H9 (cell line): ENCODE measurements at regions not wholly inside any gene's neighbourhood (a gene's known extent, or its start where the extent isn't known, plus 50 kb on each side); places are given as distances from the start of the nearest gene placed in this dataset.

ENCODE experiments used
- DNase-seq: peaks from one replicate; pipeline ENCODE4 v3.0.0-alpha.2; 2017
- H2AFZ ChIP-seq: one replicate; pipeline ENCODE4 v1.6.1; 2013; ENCODE audit warnings: mild to moderate bottlenecking, low read length, control low read depth, moderate library complexity
- H2AK5ac ChIP-seq: 2 replicates; pipeline ENCODE4 v1.6.1; 2013; ENCODE audit warnings: low read length, control low read depth, mixed read lengths; ENCODE audit not compliant: insufficient read length
- H2BK120ac ChIP-seq: one replicate; pipeline ENCODE4 v1.6.1; 2013; ENCODE audit warnings: low read depth, mild to moderate bottlenecking, low read length, control low read depth, inconsistent platforms; ENCODE audit not compliant: poor library complexity, severe bottlenecking
- H2BK12ac ChIP-seq: 2 replicates; pipeline ENCODE4 v1.6.1; 2013; ENCODE audit warnings: low read length, control low read depth, mixed read lengths, low read depth; ENCODE audit not compliant: insufficient read length
- H2BK15ac ChIP-seq: 2 replicates; pipeline ENCODE4 v1.6.1; 2013; ENCODE audit warnings: low read depth, low read length, control low read depth
- H2BK20ac ChIP-seq: one replicate; pipeline ENCODE4 v1.6.1; 2013; ENCODE audit warnings: low read depth, mild to moderate bottlenecking, low read length, control low read depth, inconsistent platforms; ENCODE audit not compliant: poor library complexity, severe bottlenecking
- H2BK5ac ChIP-seq: 2 replicates; pipeline ENCODE4 v1.6.1; 2013; ENCODE audit warnings: low read length, control low read depth, mixed read lengths; ENCODE audit not compliant: insufficient read length
- H3K14ac ChIP-seq: 2 replicates; pipeline ENCODE4 v1.6.1; 2013; ENCODE audit warnings: low read length, control low read depth; ENCODE audit not compliant: insufficient read depth
- H3K18ac ChIP-seq: 2 replicates; pipeline ENCODE4 v1.6.1; 2013; ENCODE audit warnings: low read depth, mild to moderate bottlenecking, mixed read lengths, low read length, control low read depth; ENCODE audit not compliant: insufficient read length
- H3K23ac ChIP-seq: 2 replicates; pipeline ENCODE4 v1.6.1; 2013; ENCODE audit warnings: low read length, control low read depth, mixed read lengths, low read depth; ENCODE audit not compliant: insufficient read length
- H3K23me2 ChIP-seq: 2 replicates; pipeline ENCODE4 v1.6.1; 2013; ENCODE audit warnings: low read depth, mild to moderate bottlenecking, mixed read lengths, low read length, control low read depth; ENCODE audit not compliant: insufficient read length, poor library complexity, severe bottlenecking
- H3K27ac ChIP-seq: 2 replicates; pipeline ENCODE4 v1.5.1; 2013; ENCODE audit warnings: low read length, control low read depth, mixed read lengths, low read depth; ENCODE audit not compliant: insufficient read length
- H3K27me3 ChIP-seq: 2 replicates; pipeline ENCODE4 v1.6.1; 2013; ENCODE audit warnings: low read length, control low read depth, inconsistent platforms; ENCODE audit not compliant: insufficient read depth
- H3K4ac ChIP-seq: 2 replicates; pipeline ENCODE4 v1.6.1; 2013; ENCODE audit warnings: low read depth, mild to moderate bottlenecking, control low read depth, inconsistent platforms, low read length, moderate library complexity
- H3K4me1 ChIP-seq: 2 replicates; pipeline ENCODE4 v1.6.1; 2013; ENCODE audit warnings: low read length, control low read depth, inconsistent platforms; ENCODE audit not compliant: insufficient read depth
- H3K4me2 ChIP-seq: 2 replicates; pipeline ENCODE4 v1.6.1; 2013; ENCODE audit warnings: low read length, control low read depth, mixed read lengths; ENCODE audit not compliant: insufficient read length, insufficient read depth
- H3K56ac ChIP-seq: 2 replicates; pipeline ENCODE4 v1.6.1; 2013; ENCODE audit warnings: low read depth, mild to moderate bottlenecking, mixed read lengths, low read length, control low read depth; ENCODE audit not compliant: insufficient read length
- H3K79me1 ChIP-seq: 2 replicates; pipeline ENCODE4 v1.6.1; 2013; ENCODE audit warnings: low read depth, mild to moderate bottlenecking, moderate library complexity, low read length, control low read depth, inconsistent platforms; ENCODE audit not compliant: insufficient read depth, poor library complexity, severe bottlenecking
- H3K79me2 ChIP-seq: 2 replicates; pipeline ENCODE4 v1.6.1; 2013; ENCODE audit warnings: low read length, control low read depth, inconsistent platforms; ENCODE audit not compliant: insufficient read depth
- H3K9ac ChIP-seq: 2 replicates; pipeline ENCODE4 v1.6.1; 2013; ENCODE audit warnings: low read length, control low read depth, mixed read lengths; ENCODE audit not compliant: insufficient read length; ENCODE audit errors: extremely low read depth
- H3K9me3 ChIP-seq: one replicate; pipeline ENCODE4 v1.6.1; 2013; ENCODE audit warnings: low read depth, low read length, inconsistent platforms; ENCODE audit not compliant: control insufficient read depth
- H3T11ph ChIP-seq: one replicate; pipeline ENCODE4 v1.6.1; 2013; ENCODE audit warnings: mild to moderate bottlenecking, low read length, control low read depth, inconsistent platforms
- H4K20me1 ChIP-seq: one replicate; pipeline ENCODE4 v1.6.1; 2013; ENCODE audit not compliant: control insufficient read depth, insufficient read length, insufficient read depth
- H4K5ac ChIP-seq: 2 replicates; pipeline ENCODE4 v1.6.1; 2013; ENCODE audit warnings: low read depth, mild to moderate bottlenecking, mixed read lengths, low read length, control low read depth; ENCODE audit not compliant: insufficient read length
- H4K8ac ChIP-seq: replicated peaks from 2 replicates; pipeline ENCODE4 v1.6.1; 2013; ENCODE audit warnings: low read length, control low read depth, mixed read lengths, low read depth; ENCODE audit not compliant: insufficient read length
- H4K91ac ChIP-seq: 2 replicates; pipeline ENCODE4 v1.6.1; 2013; ENCODE audit warnings: low read depth, mild to moderate bottlenecking, moderate library complexity, mixed read lengths, low read length, control low read depth; ENCODE audit not compliant: insufficient read length
- H3K27ac Mint-ChIP-seq, 3 experiments: 2 replicates in 2 of 3; 3 replicates in 1 of 3; pipeline ENCODE4 v1.8.0; 2020 to 2021; ENCODE audit warnings: mixed read lengths in 3 of 3, mild to moderate bottlenecking in 1 of 3, moderate library complexity in 1 of 3
- H3K27me3 Mint-ChIP-seq: 2 replicates; pipeline ENCODE4 v1.8.0; 2021; ENCODE audit warnings: low read depth, mild to moderate bottlenecking, moderate library complexity, mixed read lengths
- H3K36me3 Mint-ChIP-seq, 3 experiments: 2 replicates in 2 of 3; 3 replicates in 1 of 3; pipeline ENCODE4 v1.8.0; 2020 to 2021; ENCODE audit warnings: low read depth in 3 of 3, mixed read lengths in 3 of 3; ENCODE audit not compliant: insufficient read depth in 1 of 3
- H3K4me1 Mint-ChIP-seq, 2 experiments: 2 replicates each; pipeline ENCODE4 v1.8.0; 2020; ENCODE audit warnings: mixed read lengths in 2 of 2
- H3K4me3 Mint-ChIP-seq, 2 experiments: 2 replicates in 1 of 2; 3 replicates in 1 of 2; pipeline ENCODE4 v1.8.0; 2020 to 2021; ENCODE audit warnings: mild to moderate bottlenecking in 2 of 2, mixed read lengths in 2 of 2, moderate library complexity in 1 of 2
- H3K9me3 Mint-ChIP-seq, 2 experiments: 2 replicates in 1 of 2; 3 replicates in 1 of 2; pipeline ENCODE4 v1.8.0; 2020; ENCODE audit warnings: mild to moderate bottlenecking in 2 of 2, mixed read lengths in 2 of 2, moderate library complexity in 1 of 2
- CTCF ChIP-seq: fragments of 200-600 bp; sonication (generic); conservative IDR thresholded peaks from 3 replicates; pipeline ENCODE4 v1.8.0; 2021; ENCODE audit warnings: antibody characterized with exemption, mild to moderate bottlenecking
- WGBS: extraction: QIAGEN DNeasy Blood & Tissue Kit; methylation state at CpG from one replicate; pipeline ENCODE4 v1.1.7; 2013; ENCODE audit warnings: missing lambda C conversion rate, low lambda C conversion rate, mixed read lengths; ENCODE audit not compliant: insufficient read length; ENCODE audit errors: extremely low coverage; 5-methylcytosine and 5-hydroxymethylcytosine counted together

- Histone ChIP-seq H3K4me2 (no peak overlapping the region), H3K14ac (no peak overlapping the region), H2BK12ac (no peak overlapping the region), H2BK120ac (no peak overlapping the region), H3K4ac (no peak overlapping the region), H2BK5ac (no peak overlapping the region), H3K9me3 (no peaks in the 10 kb centered on the region), H2AFZ (no peak overlapping the region), H2BK15ac (no peak overlapping the region), H3K79me2 (no peaks in the 10 kb centered on the region), H3K27ac (no peak overlapping the region), H3K23me2 (no peaks in the 10 kb centered on the region), H3T11ph (no peak overlapping the region), H2AK5ac (no peak overlapping the region), H4K8ac (no peak overlapping the region), H3K27me3 (no peaks in the 10 kb centered on the region), H4K91ac (no peak overlapping the region), H4K5ac (no peak overlapping the region), H2BK20ac (no peak overlapping the region), H3K9ac (no peak overlapping the region), H3K4me1 (no peaks in the 10 kb centered on the region; the same call in 1 of the 2 replicates), H3K18ac (no peak overlapping the region), H4K20me1 (no peaks in the 10 kb centered on the region), H3K23ac (no peak overlapping the region), H3K79me1 (no peaks in the 10 kb centered on the region), H3K56ac (no peak overlapping the region)
- H3K27me3 Mint-ChIP-seq, result no peaks in the 10 kb centered on the region
- no peak for TF ChIP-seq CTCF
- DNase-seq, result no peak
- WGBS, result no CpG with 5 or more reads among the region's 5 CpGs
- no peak overlapping the region for H3K4me3 Mint-ChIP-seq
- H3K4me1 Mint-ChIP-seq, result peaks cover 22 to 24% of the 10 kb centered on the region in 2 experiments
- no peak overlapping the region for H3K27ac Mint-ChIP-seq
- peaks cover 2 to 3% of the 10 kb centered on the region in 2 experiments; a peak in 3 of 5 replicates for H3K9me3 Mint-ChIP-seq
- no peaks in the 10 kb centered on the region; a peak in 1 of 7 replicates for H3K36me3 Mint-ChIP-seq
Measured at GRCh38 chr12:38490073-38490472, 173.5 kb downstream of the ALG10B start.
